GM19324 (cell line): ENCODE measurements at regions not wholly inside any gene's neighbourhood (a gene's known extent, or its start where the extent isn't known, plus 50 kb on each side); places are given as distances from the start of the nearest gene placed in this dataset.

ENCODE experiments used
- ATAC-seq: cut with Tn5 transposase; IDR thresholded peaks from one replicate; pipeline ENCODE4 v1.9.1; 2021; ENCODE audit warnings: mild to moderate bottlenecking, moderate library complexity; ENCODE audit not compliant: unreplicated experiment, low FRiP score

GRCh38 chrX:13110433-13111324 is 66.3 kb upstream of the FAM9C start:
- ATAC-seq, result no peak

GRCh38 chrX:13109817-13110216 is 65.4 kb upstream of the FAM9C start:
- ATAC-seq, result no peak

GRCh38 chrX:13103914-13104274 is 59.5 kb upstream of the FAM9C start:
- no peak for ATAC-seq

- no peak for ATAC-seq
Observed at GRCh38 chrX:13103188-13103913, 58.9 kb upstream of the FAM9C start.

- ATAC-seq, result no peak
Observed at GRCh38 chrX:13102636-13103035, 58.2 kb upstream of the FAM9C start.

GRCh38 chrX:13101441-13102139 is 57.2 kb upstream of the FAM9C start:
- no peak for ATAC-seq

GRCh38 chrX:13099121-13099520 is 54.7 kb upstream of the FAM9C start:
- ATAC-seq, result no peak

GRCh38 chrX:13096728-13097127 is 52.3 kb upstream of the FAM9C start:
- ATAC-seq, result no peak

- ATAC-seq, result no peak
Observed at GRCh38 chrX:13094828-13095341, 50.5 kb upstream of the FAM9C start.

- ATAC-seq, result no peak
Observed at GRCh38 chrX:13094374-13094773, 50.0 kb upstream of the FAM9C start.
